GM12878 (cell line): ENCODE measurements at regions not wholly inside any gene's neighbourhood (a gene's known extent, or its start where the extent isn't known, plus 50 kb on each side); places are given as distances from the start of the nearest gene placed in this dataset.

Experiments used
- ATAC-seq: fragments of 200-7000 bp; cut with Tn5 transposase; 3 replicates; pipeline ENCODE4 v1.9.1; 2020; ENCODE audit warnings: mild to moderate bottlenecking, moderate library complexity
- BruUV-seq: library from RNA; stranded (reverse); fragments of 400-500 nt; replicated peaks from 2 replicates; lab custom pipeline; 2021; lab: Mats Ljungman, UMichigan
- CTCF ChIA-PET: fragments of 300-600 bp; sonication (Branson Sonifier 250); formaldehyde crosslinking; extraction: SDS; loops from one replicate; lab custom pipeline; 2021; ENCODE audit warnings: inconsistent platforms; lab: Yijun Ruan, JAX
- POLR2A ChIA-PET: fragments of 350-600 bp; formaldehyde crosslinking; extraction: SDS; loops from one replicate; lab custom pipeline; 2021; ENCODE audit warnings: inconsistent platforms; lab: Charles Lee
- RAD21 ChIA-PET: fragments of 300-600 bp; sonication (Branson Sonifier 250); formaldehyde crosslinking; loops from one replicate; lab custom pipeline; 2023; ENCODE audit warnings: antibody characterized with exemption; ENCODE audit not compliant: unreplicated experiment; lab: Charles Lee
- SMC1A ChIA-PET: fragments of 300-600 bp; sonication (Branson Sonifier 250); formaldehyde crosslinking; loops from one replicate; lab custom pipeline; 2023; ENCODE audit not compliant: unreplicated experiment, uncharacterized antibody; lab: Charles Lee
- DNase-seq: peaks from one replicate; pipeline ENCODE4 v3.0.0-alpha.2; 2011; ENCODE audit warnings: low read depth, low spot score
- FAIRE-seq: peaks from 3 replicates; lab custom pipeline; 2011; peaks lifted over from hg19 to GRCh38; lab: Jason Lieb, UNC
- H2AFZ ChIP-seq: 2 replicates; pipeline ENCODE4 v1.6.0; 2011; ENCODE audit warnings: low read depth, low read length, control low read depth; ENCODE audit not compliant: control insufficient read depth
- H3K27ac ChIP-seq: 2 replicates; pipeline ENCODE4 v1.5.1; 2011; ENCODE audit warnings: control low read depth; ENCODE audit not compliant: control insufficient read depth, insufficient read depth
- H3K27me3 ChIP-seq, 2 experiments: replicated peaks in 1 of 2; 2 replicates each; pipeline versions ENCODE4 v1.6.0 to v1.6.1; 2011; ENCODE audit warnings: low read length in 1 of 2; ENCODE audit not compliant: control insufficient read depth in 2 of 2, insufficient read depth in 2 of 2
- H3K36me3 ChIP-seq, 2 experiments: 2 replicates each; pipeline ENCODE4 v1.5.1; 2011; ENCODE audit warnings: low read length in 1 of 2; ENCODE audit not compliant: control insufficient read depth in 2 of 2, insufficient read depth in 2 of 2
- H3K4me1 ChIP-seq: 2 replicates; pipeline ENCODE4 v1.6.1; 2011; ENCODE audit warnings: mild to moderate bottlenecking, low read length, moderate library complexity, mixed read lengths; ENCODE audit not compliant: control insufficient read depth, insufficient read depth
- H3K4me2 ChIP-seq: 2 replicates; pipeline ENCODE4 v1.6.0; 2011; ENCODE audit warnings: control low read depth; ENCODE audit not compliant: control insufficient read depth, insufficient read depth
- H3K4me3 ChIP-seq: fragments of 200-600 bp; sonication (generic); 2 replicates; pipeline ENCODE4 v1.5.1; 2016
- H3K79me2 ChIP-seq: 2 replicates; pipeline ENCODE4 v1.6.0; 2011; ENCODE audit warnings: low read length; ENCODE audit not compliant: control insufficient read depth, insufficient read depth
- H3K9ac ChIP-seq: 2 replicates; pipeline ENCODE4 v1.8.0; 2011; ENCODE audit warnings: low read length, control low read depth, mixed read lengths; ENCODE audit not compliant: control insufficient read depth, insufficient read depth
- H3K9me3 ChIP-seq: replicated peaks from 3 replicates; pipeline ENCODE4 v1.5.1; 2011; ENCODE audit warnings: mild to moderate bottlenecking, low read length; ENCODE audit not compliant: control insufficient read depth, insufficient read depth
- H4K20me1 ChIP-seq: 2 replicates; pipeline ENCODE4 v1.6.0; 2011; ENCODE audit not compliant: control insufficient read depth, insufficient read depth
- BMI1 ChIP-seq: fragments of 450-650 bp; IDR thresholded peaks from 2 replicates; pipeline ENCODE4 v1.6.1; 2016; ENCODE audit warnings: mild to moderate bottlenecking, moderate library complexity, borderline replicate concordance
- ETV6 ChIP-seq, 2 experiments: fragments of 450-650 bp in 1 of 2; IDR thresholded peaks in 1 of 2; conservative IDR thresholded peaks in 1 of 2; 2 replicates each; pipeline ENCODE4 v1.6.1; 2014; ENCODE audit warnings: antibody characterized with exemption in 1 of 2, borderline replicate concordance in 1 of 2, low read depth in 1 of 2, mild to moderate bottlenecking in 1 of 2, moderate library complexity in 1 of 2
- FOS ChIP-seq: IDR thresholded peaks from 3 replicates; pipeline ENCODE4 v1.6.1; 2011; ENCODE audit warnings: borderline replicate concordance; ENCODE audit not compliant: insufficient read length; ENCODE audit errors: extremely low read depth
- IRF3 ChIP-seq: fragments of 450-650 bp; IDR thresholded peaks from 2 replicates; pipeline ENCODE4 v1.6.1; 2014; ENCODE audit warnings: mild to moderate bottlenecking
- SREBF1 ChIP-seq: IDR thresholded peaks from 2 replicates; pipeline ENCODE4 v1.6.1; 2012; ENCODE audit warnings: mild to moderate bottlenecking, low read length
- WGBS: methylation state at CpG from one replicate; pipeline ENCODE4 v1.1.6; 2016; ENCODE audit warnings: low lambda C conversion rate; ENCODE audit not compliant: insufficient replicate concordance, insufficient coverage; ENCODE audit errors: missing lambda C conversion rate; 5-methylcytosine and 5-hydroxymethylcytosine counted together
- in situ Hi-C: fragments of 300-500 bp; cut with MboI; formaldehyde crosslinking; loops from 9 replicates; pipeline ENCODE4 v1.14.3; 2018; ENCODE audit warnings: mixed read lengths
- intact Hi-C: fragments of 100-400 bp; cut with micrococcal nuclease; formaldehyde crosslinking; loops from one replicate; pipeline ENCODE4 v1.14.2; 2022; ENCODE audit not compliant: unreplicated experiment

DNA sequence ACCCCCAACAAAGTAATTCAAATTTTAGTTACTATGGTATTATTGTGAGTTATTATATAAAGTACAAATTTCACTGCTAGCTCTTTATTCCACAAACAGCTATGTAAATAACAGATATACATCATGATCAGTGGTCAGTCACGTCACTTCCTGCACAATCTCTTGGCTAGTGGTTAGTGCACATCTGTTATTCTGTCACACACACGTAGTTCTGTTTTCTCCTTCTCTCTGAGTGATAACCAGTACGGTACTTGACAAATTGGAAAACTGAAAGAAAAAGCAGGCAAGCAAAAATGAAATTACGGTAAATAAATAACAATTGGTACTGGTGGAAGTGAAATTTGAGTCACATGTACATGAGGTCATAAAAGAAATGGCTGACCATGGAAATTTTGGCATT, 728.7 kb downstream of the CCDC85A start:
- no peak overlapping the region for H3K4me3 ChIP-seq
- 21% methylated on average over 4 of the region's 4 CpGs for WGBS
- H2AFZ ChIP-seq = no peak overlapping the region
- ChIA-PET CTCF (no interaction called here), RAD21 (no interaction called here), SMC1A (no interaction called here), POLR2A (no interaction called here)
- FAIRE-seq (no peak), ATAC-seq (peak; percentile 53), DNase-seq (no peak)
- H3K27me3 ChIP-seq = no peaks in the 10 kb centered on the region
- BruUV-seq = no TSS peak
- TF ChIP-seq SREBF1 (no peak), BMI1 (no peak), IRF3 (no peak), FOS (no peak)
- H3K79me2 ChIP-seq = no peaks in the 10 kb centered on the region
- H3K4me2 ChIP-seq = no peak overlapping the region
- no peaks in the 10 kb centered on the region for H4K20me1 ChIP-seq
- no peaks in the 10 kb centered on the region for H3K36me3 ChIP-seq
- no peak overlapping the region for H3K9ac ChIP-seq
- H3K9me3 ChIP-seq = no peaks in the 10 kb centered on the region
- in situ Hi-C loops = no loop called here
- no peaks in the 10 kb centered on the region for H3K4me1 ChIP-seq
- intact Hi-C loops = no loop called here
- no peak overlapping the region for H3K27ac ChIP-seq

- no TSS peak for BruUV-seq
- Histone ChIP-seq H2AFZ (no peak overlapping the region), H3K4me2 (no peak overlapping the region), H3K4me3 (no peak overlapping the region), H4K20me1 (no peaks in the 10 kb centered on the region), H3K27ac (no peak overlapping the region), H3K27me3 (no peaks in the 10 kb centered on the region), H3K9ac (no peak overlapping the region), H3K79me2 (no peaks in the 10 kb centered on the region), H3K9me3 (no peaks in the 10 kb centered on the region), H3K4me1 (no peaks in the 10 kb centered on the region), H3K36me3 (no peaks in the 10 kb centered on the region)
- ATAC-seq (no peak), DNase-seq (no peak), FAIRE-seq (no peak)
- SMC1A ChIA-PET = no interaction called here
- TF ChIP-seq ETV6 (conservative IDR thresholded peaks at IDR 0.05 in 1 of 2, IDR thresholded peaks at IDR 0.05 in 1 of 2; ENCODE audit: borderline replicate concordance in 1 of 2, low read depth in 1 of 2) = no peak
- RAD21 ChIA-PET = no interaction called here
- POLR2A ChIA-PET = no interaction called here
- in situ Hi-C loops (no loop called here), intact Hi-C loops (no loop called here)
- CTCF ChIA-PET = interaction anchor here (0.7 kb wide), 1 partner anchor 286 kb away, joined by 3 read pairs; no protein-coding TSS in a partner anchor
Measured at GRCh38 chr2:56918790-56919189, 735.0 kb downstream of the CCDC85A start.
